A549 (cell line): ENCODE measurements at regions not wholly inside any gene's neighbourhood (a gene's known extent, or its start where the extent isn't known, plus 50 kb on each side); places are given as distances from the start of the nearest gene placed in this dataset.
"Not testable (repeated sequence)": the region's sequence is repeated elsewhere in the genome, so short reads cannot be mapped to it uniquely, and the experiment has no call there.

Experiments used
- ATAC-seq, 2 experiments: fragments of 200-7000 bp in 1 of 2; fragments of >200 bp in 1 of 2; cut with Nextera tagmentation in 1 of 2; cut with Tn5 transposase in 1 of 2; 3 replicates each; pipeline versions ENCODE4 v1.8.0 to v1.9.1; 2018 to 2020; ENCODE audit warnings: mild to moderate bottlenecking in 1 of 2, moderate library complexity in 1 of 2
- CTCF ChIA-PET: fragments of 300-600 bp; sonication (Branson Sonifier 250); formaldehyde crosslinking; extraction: SDS; loops from one replicate; lab custom pipeline; 2021; ENCODE audit warnings: antibody characterized with exemption, inconsistent platforms; lab: Yijun Ruan, JAX
- POLR2A ChIA-PET: fragments of 350-600 bp; formaldehyde crosslinking; extraction: SDS; loops from one replicate; lab custom pipeline; 2021; ENCODE audit warnings: antibody characterized with exemption, inconsistent platforms; lab: Yijun Ruan, JAX
- DNase-seq, 2 experiments: peaks; one replicate each; pipeline versions ENCODE4 v3.0.0 to v3.0.0-alpha.2; 2011 to 2016; ENCODE audit warnings: low read depth in 1 of 2, low spot score in 1 of 2
- FAIRE-seq: peaks from 2 replicates; lab custom pipeline; 2011; peaks lifted over from hg19 to GRCh38; lab: Jason Lieb, UNC
- H3K27ac ChIP-seq, 2 experiments: fragments of >200 bp; sonication (Bioruptor Twin); formaldehyde crosslinking; 3 replicates each; pipeline ENCODE4 v1.5.1; 2016 to 2017
- H3K4me1 ChIP-seq: fragments of >200 bp; sonication (Bioruptor Twin); formaldehyde crosslinking; 3 replicates; pipeline ENCODE4 v1.6.1; 2016
- H3K4me2 ChIP-seq: fragments of >200 bp; sonication (Bioruptor Twin); formaldehyde crosslinking; 3 replicates; pipeline ENCODE4 v1.6.1; 2016
- H3K4me3 ChIP-seq: fragments of >200 bp; sonication (Bioruptor Twin); formaldehyde crosslinking; 3 replicates; pipeline ENCODE4 v1.5.1; 2016
- H3K9me3 ChIP-seq: fragments of >200 bp; sonication (Bioruptor Twin); formaldehyde crosslinking; 3 replicates; pipeline ENCODE4 v1.6.1; 2016
- CBX8 ChIP-seq: fragments of 200-600 bp; sonication (generic); IDR thresholded peaks from 2 replicates; pipeline ENCODE4 v1.6.1; 2016
- CEBPB ChIP-seq, 2 experiments: fragments of >200 bp in 1 of 2; sonication (Bioruptor Twin) in 1 of 2; formaldehyde crosslinking in 1 of 2; IDR thresholded peaks; 2 replicates each; pipeline ENCODE4 v1.6.1; 2012 to 2016
- CHD4 ChIP-seq: fragments of 200-600 bp; sonication (generic); IDR thresholded peaks from 2 replicates; pipeline ENCODE4 v1.6.1; 2016; ENCODE audit warnings: antibody characterized with exemption, mild to moderate bottlenecking, borderline replicate concordance
- CTCF ChIP-seq: fragments of >200 bp; sonication (Bioruptor Twin); formaldehyde crosslinking; IDR thresholded peaks from 3 replicates; pipeline ENCODE4 v1.5.1; 2016
- E2F6 ChIP-seq: IDR thresholded peaks from 2 replicates; pipeline ENCODE4 v1.6.1; 2012; ENCODE audit warnings: low read depth, borderline replicate concordance
- FOSL2 ChIP-seq, 2 experiments: fragments of 450-650 bp in 1 of 2; fragments of >200 bp in 1 of 2; sonication (Bioruptor Twin) in 1 of 2; formaldehyde crosslinking; IDR thresholded peaks; 2 replicates each; pipeline versions ENCODE4 v1.5.0 to v1.6.1; 2016 to 2020; ENCODE audit warnings: mild to moderate bottlenecking in 1 of 2, moderate library complexity in 1 of 2
- GATA3 ChIP-seq: IDR thresholded peaks from 2 replicates; pipeline ENCODE4 v1.6.1; 2012; ENCODE audit warnings: borderline replicate concordance
- HES2 ChIP-seq: fragments of >200 bp; sonication (Bioruptor Twin); formaldehyde crosslinking; IDR thresholded peaks from 2 replicates; pipeline ENCODE4 v1.6.1; 2016
- HOXB13 ChIP-seq: fragments of 250-450 bp; sonication (Bioruptor Pico); IDR thresholded peaks from 2 replicates; pipeline ENCODE4 v1.5.0; 2020; ENCODE audit warnings: low read depth, mild to moderate bottlenecking, moderate library complexity
- JUN ChIP-seq, 2 experiments: fragments of >200 bp; sonication (Bioruptor Twin); formaldehyde crosslinking; IDR thresholded peaks; 2 replicates in 1 of 2; 3 replicates in 1 of 2; pipeline ENCODE4 v1.6.1; 2016 to 2017
- KDM1A ChIP-seq: fragments of 200-600 bp; sonication (generic); IDR thresholded peaks from 2 replicates; pipeline ENCODE4 v1.6.1; 2016; ENCODE audit warnings: low read depth, mild to moderate bottlenecking
- MAFK ChIP-seq: fragments of 450-650 bp; IDR thresholded peaks from 2 replicates; pipeline ENCODE4 v1.6.1; 2014; ENCODE audit not compliant: partially characterized antibody
- MYC ChIP-seq: IDR thresholded peaks from 2 replicates; pipeline ENCODE4 v1.6.1; 2012; ENCODE audit warnings: mild to moderate bottlenecking, inconsistent platforms, low read length, improper control_type of control experiment, borderline replicate concordance
- NFE2L2 ChIP-seq: fragments of 150-350 bp; conservative IDR thresholded peaks from 2 replicates; pipeline ENCODE4 v1.6.1; 2014; ENCODE audit warnings: low read length
- NPAS2 ChIP-seq: fragments of 250-450 bp; sonication (Bioruptor Pico); IDR thresholded peaks from 2 replicates; pipeline ENCODE4 v1.8.0; 2022; ENCODE audit warnings: mild to moderate bottlenecking, moderate library complexity, borderline replicate concordance
- NR3C1 ChIP-seq: fragments of >200 bp; sonication (Bioruptor Twin); formaldehyde crosslinking; IDR thresholded peaks from 3 replicates; pipeline ENCODE4 v1.6.1; 2017
- POLR2A ChIP-seq: IDR thresholded peaks from 2 replicates; pipeline ENCODE4 v1.6.1; 2012; ENCODE audit warnings: mild to moderate bottlenecking, low read length
- RAD21 ChIP-seq, 2 experiments: fragments of >200 bp in 1 of 2; sonication (Bioruptor Twin) in 1 of 2; formaldehyde crosslinking in 1 of 2; IDR thresholded peaks in 1 of 2; conservative IDR thresholded peaks in 1 of 2; 2 replicates in 1 of 2; 3 replicates in 1 of 2; pipeline ENCODE4 v1.6.1; 2012 to 2018; ENCODE audit warnings: inconsistent platforms in 1 of 2
- RFX5 ChIP-seq: fragments of 450-650 bp; IDR thresholded peaks from 2 replicates; pipeline ENCODE4 v1.7.1; 2014; ENCODE audit warnings: antibody characterized with exemption, mild to moderate bottlenecking, moderate library complexity
- RNF2 ChIP-seq: fragments of 200-600 bp; sonication (generic); IDR thresholded peaks from 2 replicates; pipeline ENCODE4 v1.6.1; 2016; ENCODE audit warnings: low read depth, mild to moderate bottlenecking, antibody characterized with exemption, moderate library complexity, borderline replicate concordance
- ZC3H11A ChIP-seq: fragments of 450-650 bp; IDR thresholded peaks from 2 replicates; pipeline ENCODE4 v1.6.1; 2014; ENCODE audit warnings: antibody characterized with exemption, mild to moderate bottlenecking
- ZFP36 ChIP-seq: fragments of 450-650 bp; IDR thresholded peaks from 2 replicates; pipeline ENCODE4 v1.6.1; 2014; ENCODE audit warnings: borderline replicate concordance; ENCODE audit not compliant: partially characterized antibody
- ZSCAN20 ChIP-seq: fragments of 250-450 bp; sonication (Bioruptor Pico); IDR thresholded peaks from 2 replicates; pipeline ENCODE4 v1.8.0; 2022; ENCODE audit warnings: mild to moderate bottlenecking, moderate library complexity
- WGBS: methylation state at CpG from one replicate; pipeline ENCODE4 v1.1.6; 2017; ENCODE audit errors: missing lambda C conversion rate; 5-methylcytosine and 5-hydroxymethylcytosine counted together

GRCh38 chr5:5854087-5854486, 431.6 kb downstream of the ICE1 start:
- ChIA-PET CTCF (no interaction called here), POLR2A (no interaction called here)
- no peak overlapping the region for H3K4me2 ChIP-seq
- 18% methylated on average over 2 of the region's 2 CpGs for WGBS
- TF ChIP-seq JUN (IDR thresholded peaks at IDR 0.05) (no peak), RFX5 (no peak), KDM1A (no peak), NPAS2 (CRISPR knock-in tag) (no peak), CBX8 (no peak), ZC3H11A (no peak), CHD4 (no peak), GATA3 (no peak), E2F6 (no peak), NR3C1 (no peak), HOXB13 (no peak), ZSCAN20 (CRISPR knock-in tag) (no peak), POLR2A (no peak), FOSL2 (IDR thresholded peaks at IDR 0.05) (no peak), FOSL2 (CRISPR knock-in tag; IDR thresholded peaks at IDR 0.05) (no peak), ZFP36 (no peak), CEBPB (IDR thresholded peaks at IDR 0.05) (no peak), RNF2 (no peak), CTCF (no peak), HES2 (no peak), RAD21 (conservative IDR thresholded peaks at IDR 0.05 in 1 of 2, IDR thresholded peaks at IDR 0.05 in 1 of 2) (no peak)
- no peak for ATAC-seq
- H3K4me3 ChIP-seq, result no peak overlapping the region
- DNase-seq, result no peak
- H3K27ac ChIP-seq, result no peak overlapping the region
- H3K4me1 ChIP-seq, result no peaks in the 10 kb centered on the region
- no peaks in the 10 kb centered on the region for H3K9me3 ChIP-seq
- FAIRE-seq, result no peak

- H3K4me2 ChIP-seq, result no peak overlapping the region
- no peak overlapping the region for H3K4me3 ChIP-seq
- TF ChIP-seq MYC, result no peak
- TF ChIP-seq MAFK, result peak; percentile 81
- TF ChIP-seq NFE2L2, result peak; percentile 82
- POLR2A ChIA-PET, result no interaction called here
- DNase-seq (no peak), FAIRE-seq (no peak), ATAC-seq (no peak)
- no peaks in the 10 kb centered on the region for H3K9me3 ChIP-seq
- no peak overlapping the region; a peak in 1 of 6 replicates for H3K27ac ChIP-seq
- no peaks in the 10 kb centered on the region for H3K4me1 ChIP-seq
- 78% methylated on average over 12 of the region's 12 CpGs for WGBS
- CTCF ChIA-PET, result no interaction called here
Measured at GRCh38 chr5:5838493-5838892, 416.0 kb downstream of the ICE1 start.

- ATAC-seq, DNase-seq, FAIRE-seq, H3K27ac ChIP-seq, H3K4me2 ChIP-seq, H3K4me1 ChIP-seq, POLR2A ChIA-PET, H3K4me3 ChIP-seq, CTCF ChIA-PET, H3K9me3 ChIP-seq: not testable (repeated sequence)
- WGBS, result 39% methylated on average over 6 of the region's 6 CpGs
Measured at GRCh38 chr5:5831622-5832021, 409.1 kb downstream of the ICE1 start.
